ENCODE measurements at regions not wholly inside any gene's neighbourhood (a gene's known extent, or its start where the extent isn't known, plus 50 kb on each side); places are given as distances from the start of the nearest gene placed in this dataset.

GRCh38 chr6:139721954-139722353 lies 347.5 kb upstream of the CITED2 start:
- Histone ChIP-seq H3K4me2 (ENCODE audit: low read depth, low read length) (no peak overlapping the region), H3K9ac (ENCODE audit: low read length) (no peak overlapping the region), H3K4me3 (ENCODE audit: low read length) (no peak overlapping the region), H3K9me3 (replicated peaks; ENCODE audit: insufficient read depth, low read length) (no peaks in the 10 kb centered on the region), H3F3A (ENCODE audit: insufficient read depth, low read length) (no peaks in the 10 kb centered on the region), H3K27me3 (replicated peaks; ENCODE audit: insufficient read depth, low read length) (no peaks in the 10 kb centered on the region), H3K27ac (ENCODE audit: low read length) (no peak overlapping the region), H4K20me1 (ENCODE audit: insufficient read depth, low read length) (no peaks in the 10 kb centered on the region), H3K79me2 (ENCODE audit: low read length) (no peaks in the 10 kb centered on the region), H3K9me2 (replicated peaks; ENCODE audit: insufficient read depth, low read length) (no peaks in the 10 kb centered on the region), H3K4me1 (ENCODE audit: low read length) (no peaks in the 10 kb centered on the region), H3K36me3 (replicated peaks; ENCODE audit: insufficient read depth, low read length) (no peaks in the 10 kb centered on the region), H2AFZ (ENCODE audit: low read length) (no peak overlapping the region)
- no peak for DNase-seq
- TF ChIP-seq, protein P1, sequence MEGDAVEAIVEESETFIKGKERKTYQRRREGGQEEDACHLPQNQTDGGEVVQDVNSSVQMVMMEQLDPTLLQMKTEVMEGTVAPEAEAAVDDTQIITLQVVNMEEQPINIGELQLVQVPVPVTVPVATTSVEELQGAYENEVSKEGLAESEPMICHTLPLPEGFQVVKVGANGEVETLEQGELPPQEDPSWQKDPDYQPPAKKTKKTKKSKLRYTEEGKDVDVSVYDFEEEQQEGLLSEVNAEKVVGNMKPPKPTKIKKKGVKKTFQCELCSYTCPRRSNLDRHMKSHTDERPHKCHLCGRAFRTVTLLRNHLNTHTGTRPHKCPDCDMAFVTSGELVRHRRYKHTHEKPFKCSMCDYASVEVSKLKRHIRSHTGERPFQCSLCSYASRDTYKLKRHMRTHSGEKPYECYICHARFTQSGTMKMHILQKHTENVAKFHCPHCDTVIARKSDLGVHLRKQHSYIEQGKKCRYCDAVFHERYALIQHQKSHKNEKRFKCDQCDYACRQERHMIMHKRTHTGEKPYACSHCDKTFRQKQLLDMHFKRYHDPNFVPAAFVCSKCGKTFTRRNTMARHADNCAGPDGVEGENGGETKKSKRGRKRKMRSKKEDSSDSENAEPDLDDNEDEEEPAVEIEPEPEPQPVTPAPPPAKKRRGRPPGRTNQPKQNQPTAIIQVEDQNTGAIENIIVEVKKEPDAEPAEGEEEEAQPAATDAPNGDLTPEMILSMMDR (IDR thresholded peaks at IDR 0.05; ENCODE audit: low read length): no peak
- TF ChIP-seq EZH2phosphoT487 (IDR thresholded peaks at IDR 0.05; ENCODE audit: low read length): no peak
- no peak for TF ChIP-seq EZH2 (optimal IDR thresholded peaks at IDR 0.05; ENCODE audit: low read depth, low read length)

GRCh38 chr6:139713900-139714506 lies 339.6 kb upstream of the CITED2 start:
- H3K9me2 ChIP-seq (replicated peaks; ENCODE audit: insufficient read depth, low read length): no peaks in the 10 kb centered on the region
- no peak for DNase-seq
- no peak overlapping the region for H3K4me3 ChIP-seq (ENCODE audit: low read length)
- H3K9me3 ChIP-seq (replicated peaks; ENCODE audit: insufficient read depth, low read length): no peaks in the 10 kb centered on the region
- H4K20me1 ChIP-seq (ENCODE audit: insufficient read depth, low read length): no peaks in the 10 kb centered on the region
- H2AFZ ChIP-seq (ENCODE audit: low read length): no peak overlapping the region
- H3K4me1 ChIP-seq (ENCODE audit: low read length): no peaks in the 10 kb centered on the region
- no peak overlapping the region for H3K9ac ChIP-seq (ENCODE audit: low read length)
- H3K27me3 ChIP-seq (replicated peaks; ENCODE audit: insufficient read depth, low read length): no peaks in the 10 kb centered on the region
- H3K36me3 ChIP-seq (replicated peaks; ENCODE audit: insufficient read depth, low read length): no peaks in the 10 kb centered on the region
- H3F3A ChIP-seq (ENCODE audit: insufficient read depth, low read length): no peaks in the 10 kb centered on the region
- no peak overlapping the region for H3K27ac ChIP-seq (ENCODE audit: low read length)
- no peak for TF ChIP-seq EZH2 (optimal IDR thresholded peaks at IDR 0.05; ENCODE audit: low read depth, low read length)
- TF ChIP-seq, protein P1 (IDR thresholded peaks at IDR 0.05; ENCODE audit: low read length): no peak
- TF ChIP-seq EZH2phosphoT487 (IDR thresholded peaks at IDR 0.05; ENCODE audit: low read length): no peak
- no peaks in the 10 kb centered on the region for H3K79me2 ChIP-seq (ENCODE audit: low read length)
- no peak overlapping the region for H3K4me2 ChIP-seq (ENCODE audit: low read depth, low read length)

- no peak overlapping the region for H3K9ac ChIP-seq (ENCODE audit: low read length)
- no peaks in the 10 kb centered on the region for H3K4me1 ChIP-seq (ENCODE audit: low read length)
- no peaks in the 10 kb centered on the region for H3K9me2 ChIP-seq (replicated peaks; ENCODE audit: insufficient read depth, low read length)
- H3K27ac ChIP-seq (ENCODE audit: low read length): no peak overlapping the region
- no peak for DNase-seq
- H3K36me3 ChIP-seq (replicated peaks; ENCODE audit: insufficient read depth, low read length): no peaks in the 10 kb centered on the region
- H3K4me3 ChIP-seq (ENCODE audit: low read length): no peak overlapping the region
- no peaks in the 10 kb centered on the region for H3K27me3 ChIP-seq (replicated peaks; ENCODE audit: insufficient read depth, low read length)
- no peaks in the 10 kb centered on the region for H3K79me2 ChIP-seq (ENCODE audit: low read length)
- no peak overlapping the region for H2AFZ ChIP-seq (ENCODE audit: low read length)
- H3K9me3 ChIP-seq (replicated peaks; ENCODE audit: insufficient read depth, low read length): no peaks in the 10 kb centered on the region
- H4K20me1 ChIP-seq (ENCODE audit: insufficient read depth, low read length): no peaks in the 10 kb centered on the region
- H3K4me2 ChIP-seq (ENCODE audit: low read depth, low read length): no peak overlapping the region
- no peaks in the 10 kb centered on the region for H3F3A ChIP-seq (ENCODE audit: insufficient read depth, low read length)
- TF ChIP-seq, protein P1 (IDR thresholded peaks at IDR 0.05; ENCODE audit: low read length): no peak
- TF ChIP-seq EZH2phosphoT487 (IDR thresholded peaks at IDR 0.05; ENCODE audit: low read length): no peak
- TF ChIP-seq EZH2 (optimal IDR thresholded peaks at IDR 0.05; ENCODE audit: low read depth, low read length): no peak
Measured at GRCh38 chr6:139713424-139713823, 339.0 kb upstream of the CITED2 start.
